Natural killer cell (primary cell): ENCODE measurements at regions not wholly inside any gene's neighbourhood (a gene's known extent, or its start where the extent isn't known, plus 50 kb on each side); places are given as distances from the start of the nearest gene placed in this dataset.
"Not testable (repeated sequence)": the region's sequence is repeated elsewhere in the genome, so short reads cannot be mapped to it uniquely, and the experiment has no call there.

Experiments used
- ATAC-seq, 3 donors: fragments of 150-1000 bp in 2 of 3; fragments of 200-7000 bp in 1 of 3; cut with Tn5 transposase; 1 replicate in 1 of 3; 2 replicates in 2 of 3; pipeline ENCODE4 v1.10.0; 2021; ENCODE audit warnings: mild to moderate bottlenecking in 2 of 3, moderate library complexity in 2 of 3
- DNase-seq, 2 donors: peaks; one replicate each; pipeline versions ENCODE4 v3.0.0 to v3.0.0-alpha.2; 2013 to 2021; ENCODE audit warnings: mixed read lengths in 1 of 2
- H3K27ac ChIP-seq: one replicate; pipeline ENCODE4 v1.5.1; 2013; ENCODE audit warnings: mild to moderate bottlenecking, low read length
- H3K27me3 ChIP-seq: one replicate; pipeline ENCODE4 v1.6.1; 2013; ENCODE audit warnings: low read length; ENCODE audit not compliant: control insufficient read depth, insufficient read depth
- H3K36me3 ChIP-seq: one replicate; pipeline ENCODE4 v1.6.1; 2013; ENCODE audit warnings: low read length; ENCODE audit not compliant: control insufficient read depth, insufficient read depth
- H3K4me1 ChIP-seq: one replicate; pipeline ENCODE4 v1.6.1; 2013; ENCODE audit warnings: low read length; ENCODE audit not compliant: control insufficient read depth, insufficient read depth
- H3K4me3 ChIP-seq: one replicate; pipeline ENCODE4 v1.5.1; 2013; ENCODE audit warnings: low read length
- H3K9me3 ChIP-seq: one replicate; pipeline ENCODE4 v1.6.1; 2013; ENCODE audit warnings: low read length; ENCODE audit not compliant: control insufficient read depth, insufficient read depth
- H3K27ac Mint-ChIP-seq, 2 donors: one replicate each; pipeline ENCODE4 v1.8.0; 2022; ENCODE audit warnings: mild to moderate bottlenecking in 2 of 2, mixed read lengths in 2 of 2, moderate library complexity in 1 of 2
- H3K27me3 Mint-ChIP-seq, 2 donors: one replicate each; pipeline ENCODE4 v1.8.0; 2022; ENCODE audit warnings: low read depth in 2 of 2, mixed read lengths in 2 of 2
- H3K36me3 Mint-ChIP-seq: one replicate; pipeline ENCODE4 v1.8.0; 2022; ENCODE audit warnings: mixed read lengths
- H3K4me1 Mint-ChIP-seq, 2 donors: one replicate each; pipeline ENCODE4 v1.8.0; 2022; ENCODE audit warnings: mixed read lengths in 2 of 2
- H3K4me3 Mint-ChIP-seq: one replicate; pipeline ENCODE4 v1.8.0; 2022; ENCODE audit warnings: mild to moderate bottlenecking, moderate library complexity, mixed read lengths
- H3K9me3 Mint-ChIP-seq, 2 donors: one replicate each; pipeline ENCODE4 v1.8.0; 2022; ENCODE audit warnings: mixed read lengths in 2 of 2
- CTCF ChIP-seq: fragments of 200-600 bp; IDR thresholded peaks from one replicate; pipeline ENCODE4 v1.8.0; 2022; ENCODE audit warnings: antibody characterized with exemption
- WGBS: methylation state at CpG from one replicate; pipeline ENCODE4 v1.1.7; 2013; ENCODE audit warnings: missing lambda C conversion rate; ENCODE audit not compliant: insufficient coverage; 5-methylcytosine and 5-hydroxymethylcytosine counted together
- intact Hi-C: fragments of 100-400 bp; cut with micrococcal nuclease; formaldehyde crosslinking; loops from one replicate; pipeline ENCODE4 v1.14.2; 2022

GRCh38 chr4:28505064-28505463, 1644.4 kb downstream of the STIM2 start:
- Histone ChIP-seq H3K27ac (no peak overlapping the region), H3K27me3 (no peaks in the 10 kb centered on the region), H3K4me3 (no peak overlapping the region), H3K9me3 (no peaks in the 10 kb centered on the region), H3K36me3 (no peaks in the 10 kb centered on the region), H3K4me1 (no peaks in the 10 kb centered on the region)
- Mint-ChIP-seq H3K27ac (no peak overlapping the region), H3K27me3 (no peaks in the 10 kb centered on the region), H3K9me3 (peaks cover 19 to 23% of the 10 kb centered on the region in 2 donors), H3K36me3 (no peaks in the 10 kb centered on the region), H3K4me1 (no peaks in the 10 kb centered on the region), H3K4me3 (no peak overlapping the region)
- TF ChIP-seq CTCF: no peak
- ATAC-seq (no peak), DNase-seq (no peak)
- WGBS: 81% methylated on average over 3 of the region's 4 CpGs
- intact Hi-C loops: no loop called here

DNA sequence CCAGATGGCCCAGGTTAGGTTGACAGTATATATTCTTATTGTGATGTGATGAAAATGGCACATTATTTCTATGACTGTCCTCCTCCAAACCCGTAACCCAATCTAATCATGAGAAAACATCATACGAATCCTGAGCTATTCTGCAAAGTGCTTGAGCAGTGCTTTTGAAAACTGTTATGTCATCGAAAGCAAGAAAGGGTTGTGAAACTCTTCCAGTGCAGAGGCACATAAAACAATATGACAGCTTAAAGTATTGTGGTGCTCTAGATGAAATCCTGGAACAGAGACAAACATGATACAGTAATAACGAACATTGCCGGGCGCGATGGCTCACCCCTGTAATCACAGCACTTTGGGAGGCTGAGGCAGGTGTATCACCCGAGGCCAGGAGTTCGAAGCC, 1648.0 kb downstream of the STIM2 start:
- Histone ChIP-seq H3K36me3 (no peaks in the 10 kb centered on the region), H3K4me1 (no peaks in the 10 kb centered on the region), H3K27ac (no peak overlapping the region), H3K9me3 (no peaks in the 10 kb centered on the region), H3K27me3 (no peaks in the 10 kb centered on the region), H3K4me3 (no peak overlapping the region)
- no peak for ATAC-seq
- Mint-ChIP-seq H3K36me3 (no peaks in the 10 kb centered on the region), H3K4me1 (no peaks in the 10 kb centered on the region), H3K9me3 (peaks cover 13 to 15% of the 10 kb centered on the region in 2 donors), H3K27ac (no peak overlapping the region), H3K27me3 (no peaks in the 10 kb centered on the region), H3K4me3 (no peak overlapping the region)
- intact Hi-C loops: no loop called here
- TF ChIP-seq CTCF: no peak
- WGBS: 94% methylated on average over 9 of the region's 9 CpGs
- DNase-seq: no peak

DNA sequence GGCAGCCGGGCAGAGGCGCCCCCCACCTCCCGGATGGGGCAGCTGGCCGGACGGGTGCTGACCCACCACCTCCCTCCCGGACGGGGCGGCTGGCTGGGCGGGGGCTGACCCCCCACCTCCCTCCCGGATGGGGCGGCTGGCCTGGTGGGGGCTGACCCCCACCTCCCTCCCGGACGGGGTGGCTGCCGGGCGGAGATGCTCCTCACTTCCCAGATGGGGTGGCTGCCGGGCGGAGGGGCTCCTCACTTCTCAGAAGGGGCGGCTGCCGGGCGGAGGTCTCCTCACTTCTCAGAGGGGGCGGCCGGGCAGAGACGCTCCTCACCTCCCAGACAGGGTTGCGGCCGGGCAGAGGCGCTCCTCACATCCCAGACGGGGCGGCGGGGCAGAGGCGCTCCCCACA, 1654.1 kb downstream of the STIM2 start:
- H3K4me3 ChIP-seq, H3K27ac ChIP-seq, H3K27ac Mint-ChIP-seq, ATAC-seq, H3K27me3 ChIP-seq, H3K9me3 Mint-ChIP-seq, H3K4me1 Mint-ChIP-seq, H3K27me3 Mint-ChIP-seq, H3K36me3 ChIP-seq, DNase-seq, H3K4me1 ChIP-seq, H3K4me3 Mint-ChIP-seq, intact Hi-C loops, H3K9me3 ChIP-seq, H3K36me3 Mint-ChIP-seq: not testable (repeated sequence)
- WGBS: 89% methylated on average over 29 of the region's 30 CpGs

DNA sequence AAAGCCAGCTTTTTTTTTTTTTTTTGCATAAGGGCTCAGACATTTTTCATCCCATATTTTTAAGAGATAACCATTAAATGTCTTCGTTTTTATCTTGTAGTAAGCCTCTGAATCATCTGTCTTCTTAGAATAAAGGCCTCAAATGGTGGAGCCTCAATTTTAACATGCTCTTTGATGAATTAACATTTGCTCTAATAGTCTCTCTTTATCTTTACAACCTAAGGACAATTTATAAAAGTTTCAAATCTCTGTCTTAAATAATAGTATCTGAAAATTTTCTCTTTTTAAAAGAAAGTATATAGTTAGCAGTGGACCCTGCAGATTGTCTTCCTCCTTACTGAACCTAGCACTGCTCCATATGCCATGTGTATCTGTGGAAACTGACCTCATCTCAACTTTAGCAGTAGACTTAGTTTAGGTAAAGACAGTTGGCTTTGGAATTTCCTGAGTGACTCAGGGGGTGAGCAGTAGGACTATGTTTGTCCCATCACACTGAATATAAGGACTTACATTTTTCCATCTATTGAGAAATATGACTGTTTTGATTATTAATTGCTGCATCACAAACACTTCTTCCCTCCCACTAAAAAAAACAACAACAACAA, 1658.0 kb downstream of the STIM2 start:
- peaks cover 16 to 18% of the 10 kb centered on the region in 2 donors for H3K9me3 Mint-ChIP-seq
- ATAC-seq: no peak
- H3K9me3 ChIP-seq: no peaks in the 10 kb centered on the region
- no peaks in the 10 kb centered on the region for H3K36me3 ChIP-seq
- H3K4me1 Mint-ChIP-seq: no peaks in the 10 kb centered on the region
- no peak overlapping the region for H3K27ac ChIP-seq
- intact Hi-C loops: no loop called here
- no peaks in the 10 kb centered on the region for H3K36me3 Mint-ChIP-seq
- WGBS: no CpG with 5 or more reads among the region's 1 CpG
- no peaks in the 10 kb centered on the region for H3K4me1 ChIP-seq
- DNase-seq: no peak
- H3K4me3 Mint-ChIP-seq: no peak overlapping the region
- H3K4me3 ChIP-seq: no peak overlapping the region
- no peaks in the 10 kb centered on the region for H3K27me3 Mint-ChIP-seq
- H3K27me3 ChIP-seq: no peaks in the 10 kb centered on the region
- no peak for TF ChIP-seq CTCF
- H3K27ac Mint-ChIP-seq: no peak overlapping the region
